Cardiac muscle cell (in vitro differentiated cells and primary cell): ENCODE measurements at regions not wholly inside any gene's neighbourhood (a gene's known extent, or its start where the extent isn't known, plus 50 kb on each side); places are given as distances from the start of the nearest gene placed in this dataset.
"Not testable (repeated sequence)": the region's sequence is repeated elsewhere in the genome, so short reads cannot be mapped to it uniquely, and the experiment has no call there.

ENCODE experiments used
- DNase-seq, 2 donors: peaks; one replicate each; pipeline versions ENCODE4 v3.0.0 to v3.0.0-alpha.2; 2010 to 2017; ENCODE audit warnings: low read depth in 1 of 2, low spot score in 1 of 2
- H3K27ac ChIP-seq: fragments of 200-600 bp; sonication (generic); 2 replicates; pipeline ENCODE4 v1.5.1; 2016
- H3K27me3 ChIP-seq: fragments of 200-600 bp; sonication (generic); 2 replicates; pipeline ENCODE4 v1.6.0; 2016; ENCODE audit warnings: control low read depth
- H3K36me3 ChIP-seq: fragments of 200-600 bp; sonication (generic); 2 replicates; pipeline ENCODE4 v1.5.1; 2016; ENCODE audit warnings: control low read depth
- H3K4me1 ChIP-seq: fragments of 200-600 bp; sonication (generic); 2 replicates; pipeline ENCODE4 v1.8.1; 2017; ENCODE audit warnings: low read depth, mild to moderate bottlenecking, mixed run types
- H3K4me3 ChIP-seq: fragments of 200-600 bp; sonication (generic); 2 replicates; pipeline ENCODE4 v1.5.1; 2016; ENCODE audit warnings: mild to moderate bottlenecking
- H3K9me3 ChIP-seq: fragments of 200-600 bp; sonication (generic); 2 replicates; pipeline ENCODE4 v1.5.1; 2017; ENCODE audit warnings: low read depth, mild to moderate bottlenecking, control low read depth
- CTCF ChIP-seq: IDR thresholded peaks from 2 replicates; pipeline ENCODE4 v1.5.1; 2012; ENCODE audit warnings: low read depth, mild to moderate bottlenecking, low read length

GRCh38 chr9:81070689-81071088 is 618.7 kb downstream of the TLE1 start:
- no peaks in the 10 kb centered on the region for H3K4me1 ChIP-seq
- no peak for TF ChIP-seq CTCF
- DNase-seq = no peak
- no peaks in the 10 kb centered on the region for H3K27me3 ChIP-seq
- H3K9me3 ChIP-seq = no peaks in the 10 kb centered on the region
- no peak overlapping the region for H3K4me3 ChIP-seq
- H3K36me3 ChIP-seq = no peaks in the 10 kb centered on the region
- H3K27ac ChIP-seq = no peak overlapping the region

GRCh38 chr9:81069923-81070322 is 619.4 kb downstream of the TLE1 start:
- no peaks in the 10 kb centered on the region for H3K27me3 ChIP-seq
- DNase-seq = no peak
- H3K9me3 ChIP-seq = no peaks in the 10 kb centered on the region
- H3K4me3 ChIP-seq = no peak overlapping the region
- no peaks in the 10 kb centered on the region for H3K36me3 ChIP-seq
- no peak for TF ChIP-seq CTCF
- no peaks in the 10 kb centered on the region for H3K4me1 ChIP-seq
- no peak overlapping the region for H3K27ac ChIP-seq

GRCh38 chr9:81069038-81069795 is 620.1 kb downstream of the TLE1 start:
- no peak for DNase-seq

GRCh38 chr9:81062995-81063394 is 626.4 kb downstream of the TLE1 start:
- H3K4me3 ChIP-seq, H3K27ac ChIP-seq, H3K9me3 ChIP-seq, DNase-seq, H3K27me3 ChIP-seq, H3K4me1 ChIP-seq, H3K36me3 ChIP-seq: not testable (repeated sequence)

More at GRCh38 chr9:81069038-81069795, 620.1 kb downstream of the TLE1 start:
- Histone ChIP-seq H3K36me3 (no peaks in the 10 kb centered on the region), H3K4me1 (no peaks in the 10 kb centered on the region), H3K27me3 (no peaks in the 10 kb centered on the region), H3K9me3 (no peaks in the 10 kb centered on the region), H3K4me3 (no peak overlapping the region), H3K27ac (no peak overlapping the region)
- no peak for TF ChIP-seq CTCF

DNA sequence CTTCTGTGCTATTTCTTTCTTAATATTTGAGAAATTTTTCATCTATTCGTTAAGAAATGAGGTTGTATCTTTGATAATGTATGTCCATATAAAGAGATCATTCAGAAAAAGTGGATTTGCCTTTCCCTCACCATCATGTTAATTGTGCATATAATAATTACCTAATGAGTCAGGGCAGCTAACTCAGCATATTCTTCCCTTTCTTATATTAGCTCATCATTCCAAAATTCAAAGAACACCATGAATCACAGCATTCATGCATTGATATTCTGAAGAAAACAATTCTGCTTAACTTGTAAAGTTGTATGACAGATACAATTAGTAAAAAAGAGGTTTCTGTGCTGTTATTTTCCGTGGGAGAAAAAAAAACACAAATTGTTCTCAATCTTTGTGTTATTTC is 630.6 kb downstream of the TLE1 start:
- Histone ChIP-seq H3K27ac (no peak overlapping the region), H3K4me1 (no peaks in the 10 kb centered on the region), H3K36me3 (no peaks in the 10 kb centered on the region), H3K4me3 (no peak overlapping the region), H3K9me3 (no peaks in the 10 kb centered on the region), H3K27me3 (no peaks in the 10 kb centered on the region)
- DNase-seq = no peak
- no peak for TF ChIP-seq CTCF

GRCh38 chr9:81053298-81054025 is 635.9 kb downstream of the TLE1 start:
- Histone ChIP-seq H3K36me3 (no peaks in the 10 kb centered on the region), H3K27me3 (no peaks in the 10 kb centered on the region), H3K27ac (no peak overlapping the region), H3K4me1 (no peaks in the 10 kb centered on the region), H3K4me3 (no peak overlapping the region), H3K9me3 (no peaks in the 10 kb centered on the region)
- no peak for TF ChIP-seq CTCF
- no peak for DNase-seq
